GM18867 (cell line): ENCODE measurements at regions not wholly inside any gene's neighbourhood (a gene's known extent, or its start where the extent isn't known, plus 50 kb on each side); places are given as distances from the start of the nearest gene placed in this dataset.

Experiments
- ATAC-seq: cut with Tn5 transposase; IDR thresholded peaks from one replicate; pipeline ENCODE4 v1.9.1; 2021; ENCODE audit warnings: mild to moderate bottlenecking, moderate library complexity; ENCODE audit not compliant: unreplicated experiment

GRCh38 chr2:65711863-65712262 is 279.5 kb upstream of the SPRED2 start:
- ATAC-seq = no peak

GRCh38 chr2:65710779-65711295 is 278.4 kb upstream of the SPRED2 start:
- peak; percentile 62 for ATAC-seq

- no peak for ATAC-seq
Observed at GRCh38 chr2:65710356-65710755, 278.0 kb upstream of the SPRED2 start.

GRCh38 chr2:65708086-65708485 is 275.7 kb upstream of the SPRED2 start:
- ATAC-seq = no peak

- no peak for ATAC-seq
Observed at GRCh38 chr2:65706411-65706810, 274.0 kb upstream of the SPRED2 start.

- no peak for ATAC-seq
Observed at GRCh38 chr2:65701191-65701590, 268.8 kb upstream of the SPRED2 start.

- ATAC-seq = no peak
Observed at GRCh38 chr2:65700720-65701119, 268.3 kb upstream of the SPRED2 start.

GRCh38 chr2:65700004-65700651 is 267.7 kb upstream of the SPRED2 start:
- ATAC-seq = no peak

- ATAC-seq = no peak
Observed at GRCh38 chr2:65691816-65692215, 259.4 kb upstream of the SPRED2 start.

- ATAC-seq = no peak
Observed at GRCh38 chr2:65688141-65688886, 255.9 kb upstream of the SPRED2 start.

- ATAC-seq = no peak
Observed at GRCh38 chr2:65687614-65688013, 255.2 kb upstream of the SPRED2 start.

- no peak for ATAC-seq
Observed at GRCh38 chr2:65686928-65687521, 254.6 kb upstream of the SPRED2 start.

- ATAC-seq = no peak
Observed at GRCh38 chr2:65681503-65681902, 249.1 kb upstream of the SPRED2 start.

- ATAC-seq = no peak
Observed at GRCh38 chr2:65678779-65679391, 246.5 kb upstream of the SPRED2 start.

GRCh38 chr2:65675350-65675749 is 243.0 kb upstream of the SPRED2 start:
- no peak for ATAC-seq

GRCh38 chr2:65671670-65672242 is 239.4 kb upstream of the SPRED2 start:
- no peak for ATAC-seq

- ATAC-seq = no peak
Observed at GRCh38 chr2:65669574-65669973, 237.2 kb upstream of the SPRED2 start.

GRCh38 chr2:65668744-65669143 is 236.3 kb upstream of the SPRED2 start:
- ATAC-seq = no peak

- peak; percentile 100 for ATAC-seq
Observed at GRCh38 chr2:65666156-65666725, 233.8 kb upstream of the SPRED2 start.

GRCh38 chr2:65664931-65665330 is 232.5 kb upstream of the SPRED2 start:
- ATAC-seq = no peak
